SU-DHL-6 (cell line): ENCODE measurements at regions not wholly inside any gene's neighbourhood (a gene's known extent, or its start where the extent isn't known, plus 50 kb on each side); places are given as distances from the start of the nearest gene placed in this dataset.

Experiments
- H2AFZ ChIP-seq: fragments of 200-600 bp; sonication (generic); 2 replicates; pipeline ENCODE4 v1.6.1; 2014; ENCODE audit warnings: low read depth, mild to moderate bottlenecking, moderate library complexity, mixed read lengths, antibody characterized with exemption, low read length; ENCODE audit not compliant: severe bottlenecking
- H3F3A ChIP-seq: fragments of 200-600 bp; shearing (Covaris generic); 2 replicates; pipeline ENCODE4 v1.6.0; 2016; ENCODE audit warnings: antibody characterized with exemption, mild to moderate bottlenecking; ENCODE audit not compliant: insufficient read depth
- H3K27ac ChIP-seq: fragments of 200-600 bp; sonication (generic); 2 replicates; pipeline ENCODE4 v1.5.1; 2016; ENCODE audit warnings: low read depth, mild to moderate bottlenecking, low read length, moderate library complexity, mixed read lengths
- H3K27me3 ChIP-seq: fragments of 200-600 bp; sonication (generic), shearing (Covaris generic); 2 replicates; pipeline ENCODE4 v1.6.0; 2014; ENCODE audit warnings: mild to moderate bottlenecking, low read length
- H3K36me3 ChIP-seq: fragments of 200-600 bp; sonication (generic); 2 replicates; pipeline ENCODE4 v1.6.1; 2014; ENCODE audit warnings: mild to moderate bottlenecking, low read length, mixed read lengths
- H3K4me2 ChIP-seq: fragments of 300-600, 200-600 bp; shearing (Covaris generic), sonication (generic); 2 replicates; pipeline ENCODE4 v1.6.0; 2014; ENCODE audit warnings: low read length, low read depth, mild to moderate bottlenecking; ENCODE audit not compliant: poor library complexity, severe bottlenecking
- H3K4me3 ChIP-seq: fragments of 200-600 bp; sonication (generic); 2 replicates; pipeline ENCODE4 v1.5.1; 2014; ENCODE audit warnings: antibody characterized with exemption, low read length, mild to moderate bottlenecking, mixed read lengths; ENCODE audit not compliant: insufficient read depth, poor library complexity, severe bottlenecking
- H3K79me2 ChIP-seq: fragments of 200-600 bp; sonication (generic); 2 replicates; pipeline ENCODE4 v1.6.1; 2014; ENCODE audit warnings: mild to moderate bottlenecking, low read length, moderate library complexity; ENCODE audit not compliant: insufficient read depth
- H3K9ac ChIP-seq: fragments of 200-600 bp; sonication (generic); 2 replicates; pipeline ENCODE4 v1.7.0; 2014; ENCODE audit warnings: mild to moderate bottlenecking, low read length
- H3K9me2 ChIP-seq: fragments of 200-600 bp; sonication (generic); replicated peaks from 2 replicates; pipeline ENCODE4 v1.6.1; 2014; ENCODE audit warnings: low read length; ENCODE audit not compliant: insufficient read depth
- H3K9me3 ChIP-seq: fragments of 200-600 bp; sonication (generic); 2 replicates; pipeline ENCODE4 v1.6.1; 2014; ENCODE audit warnings: low read length, mixed read lengths; ENCODE audit not compliant: insufficient read depth
- H4K20me1 ChIP-seq: fragments of 200-600 bp; sonication (generic); 2 replicates; pipeline ENCODE4 v1.6.1; 2014; ENCODE audit warnings: low read depth, mild to moderate bottlenecking, antibody characterized with exemption, low read length, moderate library complexity, mixed read lengths
- EZH2phosphoT487 ChIP-seq: fragments of 200-600 bp; sonication (generic), shearing (Covaris generic); conservative IDR thresholded peaks from 2 replicates; pipeline ENCODE4 v1.6.1; 2018; ENCODE audit warnings: mild to moderate bottlenecking, antibody characterized with exemption, low read length, moderate library complexity, mixed read lengths
- TF ChIP-seq, protein P1 (sequence below): fragments of 200-600 bp; sonication (generic); IDR thresholded peaks from one replicate; pipeline ENCODE4 v1.5.1; 2017; ENCODE audit warnings: antibody characterized with exemption, mild to moderate bottlenecking, low read length, moderate library complexity; ENCODE audit not compliant: insufficient read depth, poor library complexity, severe bottlenecking

DNA sequence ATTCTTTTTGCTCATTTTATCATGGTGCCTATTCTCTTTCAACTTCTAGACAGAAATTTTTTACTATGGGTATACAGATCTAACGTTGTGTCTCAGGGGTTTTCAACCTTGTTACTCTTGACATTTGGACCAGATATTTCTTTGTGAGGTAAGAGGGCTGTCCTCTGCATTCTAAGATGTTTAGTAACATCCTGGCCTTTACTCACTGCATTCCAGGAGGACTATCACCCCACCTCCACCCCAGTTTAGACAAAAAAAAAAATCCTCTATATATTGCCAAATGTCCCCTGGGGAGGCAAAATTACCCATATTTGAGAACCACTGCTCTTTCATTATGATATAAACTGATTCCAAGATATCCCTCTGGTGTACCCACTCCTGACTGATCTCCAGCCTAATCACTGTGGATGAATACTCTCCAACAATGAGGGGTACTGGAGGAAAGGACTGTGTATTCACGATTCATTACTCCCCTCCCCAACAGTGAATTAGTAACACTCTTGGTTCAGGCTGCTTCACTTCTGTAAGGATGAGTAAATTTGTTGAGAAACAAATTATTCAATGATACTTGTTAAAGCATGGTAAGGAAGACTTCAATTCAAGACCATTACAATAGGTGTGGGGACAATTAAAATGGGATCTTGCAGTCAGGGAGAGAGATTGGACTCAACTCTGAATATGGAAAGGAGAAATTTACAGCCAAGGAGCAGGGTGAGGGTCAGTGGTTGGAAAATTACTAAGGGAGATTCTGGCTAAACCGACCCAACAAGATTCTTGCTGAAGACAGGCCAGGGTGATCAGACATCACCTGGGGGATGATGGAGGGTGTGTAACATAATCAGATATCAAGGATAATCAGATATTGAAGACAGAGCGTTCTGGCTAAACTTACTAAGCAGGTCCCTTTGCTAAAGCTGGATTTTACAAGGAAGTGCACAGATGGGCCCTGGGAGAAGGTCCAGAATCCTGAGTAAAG is 123.8 kb upstream of the DAZL start:
- Histone ChIP-seq H3K9me2 (no peaks in the 10 kb centered on the region), H3K27me3 (no peaks in the 10 kb centered on the region), H3K9ac (no peak overlapping the region), H3K9me3 (no peaks in the 10 kb centered on the region), H3K79me2 (no peaks in the 10 kb centered on the region), H3K36me3 (no peaks in the 10 kb centered on the region), H3K4me2 (no peak overlapping the region), H3F3A (no peaks in the 10 kb centered on the region), H3K4me3 (no peak overlapping the region), H3K27ac (no peak overlapping the region), H2AFZ (no peak overlapping the region), H4K20me1 (no peaks in the 10 kb centered on the region)
- TF ChIP-seq, protein P1, sequence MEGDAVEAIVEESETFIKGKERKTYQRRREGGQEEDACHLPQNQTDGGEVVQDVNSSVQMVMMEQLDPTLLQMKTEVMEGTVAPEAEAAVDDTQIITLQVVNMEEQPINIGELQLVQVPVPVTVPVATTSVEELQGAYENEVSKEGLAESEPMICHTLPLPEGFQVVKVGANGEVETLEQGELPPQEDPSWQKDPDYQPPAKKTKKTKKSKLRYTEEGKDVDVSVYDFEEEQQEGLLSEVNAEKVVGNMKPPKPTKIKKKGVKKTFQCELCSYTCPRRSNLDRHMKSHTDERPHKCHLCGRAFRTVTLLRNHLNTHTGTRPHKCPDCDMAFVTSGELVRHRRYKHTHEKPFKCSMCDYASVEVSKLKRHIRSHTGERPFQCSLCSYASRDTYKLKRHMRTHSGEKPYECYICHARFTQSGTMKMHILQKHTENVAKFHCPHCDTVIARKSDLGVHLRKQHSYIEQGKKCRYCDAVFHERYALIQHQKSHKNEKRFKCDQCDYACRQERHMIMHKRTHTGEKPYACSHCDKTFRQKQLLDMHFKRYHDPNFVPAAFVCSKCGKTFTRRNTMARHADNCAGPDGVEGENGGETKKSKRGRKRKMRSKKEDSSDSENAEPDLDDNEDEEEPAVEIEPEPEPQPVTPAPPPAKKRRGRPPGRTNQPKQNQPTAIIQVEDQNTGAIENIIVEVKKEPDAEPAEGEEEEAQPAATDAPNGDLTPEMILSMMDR = no peak
- TF ChIP-seq EZH2phosphoT487 = no peak

- peaks cover 2% of the 10 kb centered on the region; the same call in 1 of the 2 replicates for H3K36me3 ChIP-seq
- H3K4me3 ChIP-seq = no peak overlapping the region
- no peaks in the 10 kb centered on the region for H3F3A ChIP-seq
- H4K20me1 ChIP-seq = no peaks in the 10 kb centered on the region
- no peaks in the 10 kb centered on the region for H3K27me3 ChIP-seq
- no peak overlapping the region for H2AFZ ChIP-seq
- H3K9ac ChIP-seq = no peak overlapping the region
- no peaks in the 10 kb centered on the region for H3K79me2 ChIP-seq
- no peak overlapping the region for H3K4me2 ChIP-seq
- H3K9me2 ChIP-seq = no peaks in the 10 kb centered on the region
- TF ChIP-seq EZH2phosphoT487 = no peak
- TF ChIP-seq, protein P1 = no peak
- no peak overlapping the region for H3K27ac ChIP-seq
- H3K9me3 ChIP-seq = no peaks in the 10 kb centered on the region
Measured at GRCh38 chr3:16738451-16738850, 133.2 kb upstream of the DAZL start.

DNA sequence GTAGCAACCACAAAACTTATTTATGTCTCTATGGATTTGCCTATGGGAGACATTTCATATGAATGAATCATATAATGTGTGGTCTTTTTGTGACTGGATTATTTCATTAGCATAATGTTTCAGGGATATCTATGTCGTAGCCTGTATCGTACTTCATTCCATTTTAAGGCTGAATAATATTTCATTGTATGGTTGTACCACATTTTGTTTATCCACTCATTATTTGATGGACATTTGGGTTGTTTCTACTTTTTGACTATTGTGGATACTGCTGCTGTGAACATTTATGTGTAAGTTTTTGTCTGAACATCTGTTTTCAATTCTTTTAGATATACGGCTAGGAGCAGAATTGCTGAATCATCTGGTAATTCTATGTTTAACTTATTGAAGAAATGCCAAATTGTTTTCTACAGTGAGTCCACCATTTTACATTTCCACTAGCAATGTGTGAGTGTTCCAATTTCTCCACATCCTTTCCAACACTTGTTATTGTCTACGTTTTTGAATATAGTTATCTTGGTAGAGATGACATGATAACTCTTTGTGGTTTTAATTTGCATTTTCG is 134.4 kb upstream of the DAZL start:
- no peak overlapping the region for H3K4me2 ChIP-seq
- no peak overlapping the region for H2AFZ ChIP-seq

More for the DNA sequence above, 134.4 kb upstream of the DAZL start:
- Histone ChIP-seq H3K9me3 (no peaks in the 10 kb centered on the region), H3K79me2 (no peaks in the 10 kb centered on the region), H3K27ac (no peak overlapping the region), H3K36me3 (peaks cover 2% of the 10 kb centered on the region; the same call in 1 of the 2 replicates), H3K9ac (no peak overlapping the region), H3K4me3 (no peak overlapping the region), H3K9me2 (no peaks in the 10 kb centered on the region), H4K20me1 (no peaks in the 10 kb centered on the region), H3F3A (no peaks in the 10 kb centered on the region), H3K27me3 (no peaks in the 10 kb centered on the region)
- TF ChIP-seq, protein P1 = no peak
- no peak for TF ChIP-seq EZH2phosphoT487
